Fibroblast of upper back skin (primary cell): ENCODE measurements at regions not wholly inside any gene's neighbourhood (a gene's known extent, or its start where the extent isn't known, plus 50 kb on each side); places are given as distances from the start of the nearest gene placed in this dataset.

ENCODE experiments used
- DNase-seq: peaks from one replicate; pipeline ENCODE4 v3.0.0-alpha.2; 2013

- no peak for DNase-seq
Measured at GRCh38 chr16:73521499-73521898, 473.6 kb upstream of the ZFHX3 start.

DNA sequence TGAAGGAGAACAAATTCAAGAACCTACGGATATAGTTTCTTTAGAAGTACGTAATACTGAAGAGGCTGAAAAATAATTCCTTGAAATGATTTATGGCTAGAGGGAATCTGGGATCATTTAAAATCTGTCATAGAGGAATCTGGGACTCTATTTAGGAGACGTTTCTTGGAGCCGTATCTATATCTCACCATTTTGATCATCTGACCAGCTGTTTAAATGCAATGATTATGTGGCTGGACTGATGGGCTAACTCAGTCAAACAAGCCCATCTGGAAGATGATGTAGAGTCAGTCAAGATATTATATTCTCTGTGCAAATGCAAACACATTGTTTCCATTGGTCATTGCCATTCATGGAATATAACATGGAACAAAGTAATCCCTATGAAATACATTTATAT lies 467.7 kb upstream of the ZFHX3 start:
- DNase-seq, result no peak

GRCh38 chr16:73510852-73511251 lies 462.9 kb upstream of the ZFHX3 start:
- no peak for DNase-seq

GRCh38 chr16:73506568-73507056 lies 458.7 kb upstream of the ZFHX3 start:
- no peak for DNase-seq

GRCh38 chr16:73505577-73505976 lies 457.6 kb upstream of the ZFHX3 start:
- DNase-seq, result no peak

DNA sequence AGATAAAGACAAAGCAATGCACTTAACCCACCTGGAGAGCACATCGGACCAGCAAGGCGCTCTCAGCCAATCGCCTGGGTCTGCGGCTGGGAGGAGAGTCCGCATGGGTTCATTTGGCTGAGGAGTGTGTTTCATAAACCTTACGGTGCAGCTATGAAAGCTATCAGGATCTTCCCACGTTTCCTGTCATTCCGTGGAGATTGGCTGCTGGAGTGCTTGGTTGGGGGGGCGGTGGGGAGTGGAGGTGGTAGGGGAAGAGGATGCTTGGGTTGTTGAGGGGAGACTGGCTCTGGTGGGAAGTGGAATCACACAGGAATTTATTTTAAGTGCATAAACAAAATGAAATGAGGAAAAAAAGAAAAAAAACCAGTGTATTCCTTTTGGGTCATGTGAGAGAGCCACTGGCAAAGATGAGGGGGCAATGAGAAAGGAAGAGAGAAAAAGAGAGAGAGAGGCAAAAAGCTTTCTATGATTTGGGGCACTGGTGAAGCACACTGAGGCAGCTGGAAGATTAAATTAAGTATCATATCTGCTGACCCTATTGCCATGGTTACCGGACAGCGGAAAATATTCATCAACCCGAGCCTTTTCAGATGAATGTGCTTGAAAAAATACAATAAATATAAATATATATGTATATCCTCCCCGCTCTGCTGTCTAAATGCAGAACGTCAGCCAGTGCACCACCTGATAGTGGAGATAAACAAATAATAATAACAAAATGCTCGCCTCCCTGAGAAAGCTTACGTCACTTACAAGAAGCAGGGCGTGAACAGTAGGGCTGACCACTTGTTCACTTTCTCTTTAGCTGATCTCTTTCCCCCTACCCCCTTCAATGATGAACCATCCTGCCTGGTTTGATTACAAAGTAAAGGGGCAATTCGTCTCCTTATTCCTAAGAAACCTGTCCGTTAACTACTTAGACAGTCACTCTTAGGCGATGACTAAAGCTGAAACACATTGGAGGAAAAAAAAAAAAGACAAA lies 457.0 kb upstream of the ZFHX3 start:
- no peak for DNase-seq

DNA sequence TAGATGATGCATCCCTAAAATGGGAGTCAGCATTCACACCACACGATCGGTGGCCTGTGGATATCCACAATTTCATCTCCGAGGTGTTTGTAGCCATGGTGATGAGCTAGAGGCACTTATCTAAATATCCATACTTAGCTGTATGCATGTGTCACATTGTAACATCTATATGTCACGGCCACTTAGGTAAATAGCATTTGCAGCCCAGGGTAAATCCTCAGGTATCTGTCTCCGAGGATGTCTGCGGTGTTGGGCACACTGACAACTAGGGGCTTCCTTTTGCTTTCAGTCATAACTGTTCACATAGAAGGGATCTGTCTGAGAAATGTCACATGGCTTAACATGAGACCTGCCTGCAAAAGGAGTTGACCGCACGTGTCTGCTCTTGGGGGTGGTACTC lies 455.2 kb upstream of the ZFHX3 start:
- DNase-seq, result no peak

DNA sequence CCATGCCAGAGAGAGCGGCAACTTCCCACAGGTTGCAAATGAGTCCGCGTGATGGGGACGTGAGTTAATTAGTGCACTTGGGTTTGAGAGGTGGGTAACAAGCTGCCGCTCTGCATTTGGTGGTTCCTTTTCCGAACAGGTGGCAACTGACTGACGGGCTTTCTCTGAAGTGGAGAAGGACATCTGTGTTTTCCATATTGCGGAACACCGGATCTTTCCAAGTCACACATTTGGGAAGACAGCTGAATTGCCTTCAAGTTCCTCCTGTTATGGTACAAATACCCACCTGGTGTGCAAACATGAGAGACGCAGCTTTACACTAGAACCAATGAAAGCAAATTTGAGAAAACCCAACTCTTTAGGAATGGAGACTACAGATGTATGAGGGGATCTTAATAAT lies 451.3 kb upstream of the ZFHX3 start:
- no peak for DNase-seq

DNA sequence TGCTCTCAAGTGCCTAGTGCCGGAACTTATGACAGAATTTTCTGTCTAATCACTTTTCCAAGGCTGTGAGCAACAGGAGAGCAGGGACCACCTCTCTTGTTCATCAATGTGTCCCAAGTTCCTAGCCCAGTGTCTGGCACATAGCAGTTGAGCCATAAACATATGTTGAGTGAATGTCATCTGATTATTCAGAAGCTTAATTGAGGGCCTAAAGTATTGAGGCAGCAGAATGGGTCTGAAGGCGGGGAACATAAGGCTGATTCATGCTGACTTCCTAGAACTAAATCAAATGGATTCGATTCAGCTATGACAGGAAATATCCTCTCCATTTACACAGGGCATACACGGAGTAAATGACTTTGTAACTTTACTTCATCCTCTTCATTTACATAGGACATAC lies 438.0 kb upstream of the ZFHX3 start:
- no peak for DNase-seq

GRCh38 chr16:73483934-73484711 lies 436.2 kb upstream of the ZFHX3 start:
- peak; percentile 5 for DNase-seq

GRCh38 chr16:73483076-73483791 lies 435.3 kb upstream of the ZFHX3 start:
- peak; percentile 15 for DNase-seq

- DNase-seq, result no peak
Measured at GRCh38 chr16:73482310-73482709, 434.4 kb upstream of the ZFHX3 start.

- no peak for DNase-seq
Measured at GRCh38 chr16:73480381-73480780, 432.5 kb upstream of the ZFHX3 start.

- DNase-seq, result no peak
Measured at GRCh38 chr16:73473713-73474112, 425.8 kb upstream of the ZFHX3 start.

DNA sequence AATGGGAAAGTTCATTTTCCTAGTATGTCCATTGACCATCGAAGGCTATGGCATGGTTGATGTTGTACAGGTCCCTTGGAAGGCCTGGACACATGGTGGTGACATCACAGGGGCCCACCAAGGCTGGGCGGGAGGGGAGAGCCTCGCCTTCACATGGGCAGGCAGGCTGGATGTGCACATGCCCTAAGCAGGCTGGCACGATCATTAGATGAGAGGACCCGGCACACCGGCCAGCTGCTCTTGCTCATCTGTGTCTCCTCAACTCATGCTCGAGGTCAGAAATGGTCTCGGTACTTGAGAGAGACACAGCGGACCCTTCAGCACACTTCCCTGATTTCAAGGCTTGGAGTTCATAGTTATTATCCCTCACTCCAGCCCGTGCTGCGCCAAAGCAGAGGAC lies 416.9 kb upstream of the ZFHX3 start:
- no peak for DNase-seq

DNA sequence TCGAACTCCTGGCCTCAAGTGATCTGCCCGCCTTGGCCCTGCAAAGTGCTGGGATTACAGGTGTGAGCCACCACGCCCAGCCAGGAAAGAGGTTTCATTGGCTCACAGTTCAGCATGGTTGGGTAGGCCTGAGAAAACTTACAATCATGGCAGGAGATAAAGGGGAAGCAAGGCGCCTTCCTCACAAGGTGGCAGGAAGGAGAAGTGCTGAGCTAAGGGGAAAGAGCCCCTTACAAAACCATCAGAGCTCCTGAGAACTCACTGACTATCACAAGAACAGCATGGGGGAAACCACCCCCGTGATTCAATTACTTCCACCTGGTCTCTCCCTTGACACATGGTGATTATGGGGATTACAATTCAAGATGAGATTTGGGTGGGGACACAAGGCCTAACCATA lies 411.7 kb upstream of the ZFHX3 start:
- no peak for DNase-seq

DNA sequence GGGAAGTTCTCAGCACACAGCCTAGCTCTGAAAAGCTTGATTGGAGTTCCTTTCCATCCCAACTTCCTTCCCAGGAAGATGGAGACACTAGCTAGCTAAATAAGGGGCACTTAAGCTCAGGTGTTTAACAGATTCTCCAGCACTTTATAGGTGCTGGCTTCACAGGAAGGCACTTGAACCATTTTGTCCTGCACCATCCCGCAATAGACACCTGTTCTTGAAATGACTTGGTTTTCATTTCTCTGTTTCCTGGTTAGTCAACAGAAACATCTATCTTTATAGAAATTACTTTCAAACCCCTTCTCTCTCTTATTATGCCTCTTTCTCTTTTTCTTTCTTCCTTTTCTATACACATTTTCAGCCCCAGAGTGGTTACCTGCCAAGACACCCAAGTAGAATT lies 409.9 kb upstream of the ZFHX3 start:
- no peak for DNase-seq

DNA sequence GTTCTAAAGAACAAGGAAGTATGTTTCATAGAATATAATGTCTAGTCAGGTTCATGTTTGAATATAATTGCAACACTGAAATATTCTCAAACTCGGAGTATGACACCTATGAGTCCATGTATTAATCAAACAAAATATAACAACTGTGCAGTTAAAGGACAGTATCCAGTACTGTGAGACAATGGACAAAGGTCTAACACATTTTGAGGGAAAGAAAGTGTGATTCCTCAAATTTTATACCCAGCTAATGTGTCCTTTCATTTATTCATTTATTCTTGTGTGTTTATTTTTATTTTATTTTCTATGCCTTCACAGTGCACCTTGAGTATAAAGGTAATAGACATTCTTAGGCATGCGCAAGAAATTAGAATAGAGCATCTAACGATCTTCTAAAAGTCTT lies 401.0 kb upstream of the ZFHX3 start:
- DNase-seq, result no peak

DNA sequence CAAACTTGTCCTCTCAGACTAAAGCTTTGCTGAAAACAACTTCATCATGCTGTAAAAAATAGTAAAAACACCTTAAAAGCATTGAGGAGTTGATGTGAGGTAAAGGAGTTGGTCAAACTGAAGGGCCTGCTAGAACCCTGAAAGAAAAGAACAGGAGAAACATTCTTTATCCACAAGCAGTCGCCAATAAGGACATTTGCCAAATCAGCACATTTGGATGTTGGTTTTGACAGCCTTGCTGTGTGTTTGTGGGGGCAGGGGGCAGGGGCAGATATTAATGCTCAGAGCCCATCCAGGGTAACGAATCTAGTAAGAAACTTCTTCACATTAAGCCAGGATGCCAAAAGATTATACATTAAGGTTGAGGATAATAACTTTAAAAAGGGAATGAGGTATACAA lies 399.9 kb upstream of the ZFHX3 start:
- DNase-seq, result no peak

GRCh38 chr16:73434621-73435020 lies 386.7 kb upstream of the ZFHX3 start:
- no peak for DNase-seq

DNA sequence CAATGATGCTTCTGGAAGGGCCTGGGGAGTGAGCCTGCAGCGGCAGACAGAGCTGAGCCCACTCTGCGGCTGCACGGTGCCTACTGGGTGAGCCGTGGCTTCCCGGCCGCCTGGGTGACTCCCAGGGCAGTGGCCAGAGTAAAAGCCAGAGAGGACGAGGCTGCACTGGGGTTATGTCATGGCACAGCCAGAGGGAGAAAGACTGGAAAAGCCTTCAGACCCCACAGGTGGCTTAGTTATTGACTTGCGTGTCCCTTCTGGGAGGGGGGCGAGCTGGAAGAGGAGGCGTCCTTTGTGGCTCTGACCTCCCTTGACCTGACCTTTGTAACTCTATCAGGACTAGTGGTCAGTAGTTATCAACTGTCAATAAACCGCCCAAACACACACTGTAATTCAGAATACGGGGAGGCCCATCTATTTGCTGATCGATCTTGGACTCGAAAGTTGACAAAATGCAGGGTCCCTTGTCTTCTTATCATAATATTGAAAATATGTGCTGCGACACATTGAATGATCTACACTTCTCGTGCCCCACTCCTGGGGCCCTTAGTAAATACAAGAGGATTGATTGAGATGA lies 385.9 kb upstream of the ZFHX3 start:
- DNase-seq, result no peak

- DNase-seq, result no peak
Measured at GRCh38 chr16:73432850-73433730, 385.2 kb upstream of the ZFHX3 start.
